ENCODE measurements at regions not wholly inside any gene's neighbourhood (a gene's known extent, or its start where the extent isn't known, plus 50 kb on each side); places are given as distances from the start of the nearest gene placed in this dataset.

- TF ChIP-seq EZH2 (IDR thresholded peaks at IDR 0.05; ENCODE audit: insufficient read depth, poor library complexity, severe bottlenecking) (no peak), EZH2phosphoT487 (IDR thresholded peaks at IDR 0.05; ENCODE audit: insufficient read depth, low read depth) (no peak)
Measured at GRCh38 chr3:176293276-176293675, 904.0 kb downstream of the TBL1XR1 start.
